NCI-H1694 treated with DMSO at 0.1 percent for 48 hours (cell line): ENCODE measurements at regions not wholly inside any gene's neighbourhood (a gene's known extent, or its start where the extent isn't known, plus 50 kb on each side); places are given as distances from the start of the nearest gene placed in this dataset.

ENCODE experiments used
- DNase-seq: peaks from one replicate; lab custom pipeline; 2025; lab: John Stamatoyannopoulos, UW

DNA sequence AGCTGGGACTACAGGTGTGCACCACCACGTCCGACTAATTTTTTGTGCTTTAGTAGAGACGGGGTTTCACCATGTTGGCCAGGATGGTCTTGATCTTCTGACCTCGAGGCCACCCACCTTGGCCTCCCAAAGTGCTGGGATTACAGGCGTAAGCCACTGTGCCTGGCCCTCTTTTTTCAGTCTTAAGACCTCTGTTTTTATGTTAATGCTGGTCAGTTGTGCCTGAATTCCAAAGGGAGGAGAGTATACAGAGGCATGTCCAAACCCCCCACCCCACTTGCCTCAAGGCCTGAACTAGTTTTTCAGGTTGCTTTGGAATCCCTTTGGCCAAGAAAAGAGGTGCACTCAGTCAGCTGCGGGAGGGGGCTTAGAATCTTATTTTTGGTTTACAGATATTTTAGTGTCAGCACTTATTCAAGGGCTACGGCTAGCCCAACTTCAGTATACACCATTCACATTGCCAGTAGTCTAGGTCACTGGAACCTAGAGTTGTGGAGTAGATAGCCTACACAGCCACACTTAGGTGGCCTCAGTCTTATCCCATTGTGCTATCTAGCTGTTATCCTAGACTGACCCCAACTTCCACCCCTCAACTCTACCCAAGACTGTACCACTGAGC, 128.0 kb upstream of the TPM1 start:
- no peak for DNase-seq

- no peak for DNase-seq
Measured at GRCh38 chr15:62920682-62921502, 121.7 kb upstream of the TPM1 start.

DNA sequence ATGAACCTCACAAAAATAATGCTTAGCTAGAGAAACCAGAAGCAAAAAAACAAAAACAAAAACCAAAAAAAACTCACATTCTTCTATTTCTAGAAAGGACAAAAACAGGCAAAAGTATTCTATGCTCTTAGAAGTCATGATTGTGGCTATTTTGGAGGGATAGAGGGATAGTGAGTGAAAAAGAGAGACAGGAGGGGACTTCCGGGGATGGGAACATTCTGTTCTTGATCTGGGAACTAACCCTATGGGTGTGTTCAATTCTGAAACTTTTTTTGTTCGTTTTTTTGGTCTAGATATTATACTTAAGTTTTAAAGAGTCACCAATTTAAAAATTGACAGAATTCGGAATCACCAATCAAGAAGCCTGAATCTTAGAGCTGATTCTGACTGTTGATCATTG, 120.0 kb upstream of the TPM1 start:
- DNase-seq: no peak

GRCh38 chr15:62925875-62926274, 116.7 kb upstream of the TPM1 start:
- DNase-seq: no peak

DNA sequence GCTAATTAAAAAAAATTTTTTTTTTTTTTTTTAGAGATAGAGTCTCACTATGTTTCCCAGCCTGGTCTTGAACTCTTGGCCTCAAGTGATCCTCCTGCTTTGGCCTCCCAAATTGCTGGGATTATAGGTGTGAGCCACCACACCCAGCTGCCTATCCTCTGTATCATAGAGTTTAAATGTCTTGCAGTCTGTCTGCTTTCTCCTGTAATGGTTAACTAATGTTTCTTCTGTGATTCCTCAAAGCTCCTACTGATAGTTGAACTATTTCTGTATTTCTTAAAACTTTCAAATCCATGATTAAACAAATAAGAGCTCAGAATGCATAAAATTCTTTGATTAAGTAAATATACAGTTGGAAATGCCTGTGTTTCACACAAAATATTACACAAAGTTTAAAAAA, 115.4 kb upstream of the TPM1 start:
- DNase-seq: no peak

DNA sequence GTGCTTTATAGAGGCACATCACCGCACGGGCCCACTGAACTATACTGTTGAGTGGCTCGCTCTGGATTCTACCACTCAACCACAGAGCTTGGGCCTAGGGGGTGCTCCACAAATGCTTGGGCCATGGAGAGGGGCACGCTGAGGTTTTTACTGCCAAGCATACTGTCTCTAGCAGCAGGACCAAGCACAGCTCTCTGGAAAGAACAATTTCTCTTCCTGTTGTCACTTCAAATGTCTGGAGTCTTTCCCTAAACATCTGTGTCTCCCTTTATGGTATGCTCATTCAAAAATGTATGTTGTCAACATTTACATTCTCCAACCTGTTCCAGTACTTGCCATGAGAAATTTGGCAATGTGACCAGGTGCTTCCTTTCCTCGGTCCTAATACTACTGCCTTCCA, 114.7 kb upstream of the TPM1 start:
- DNase-seq: no peak

DNA sequence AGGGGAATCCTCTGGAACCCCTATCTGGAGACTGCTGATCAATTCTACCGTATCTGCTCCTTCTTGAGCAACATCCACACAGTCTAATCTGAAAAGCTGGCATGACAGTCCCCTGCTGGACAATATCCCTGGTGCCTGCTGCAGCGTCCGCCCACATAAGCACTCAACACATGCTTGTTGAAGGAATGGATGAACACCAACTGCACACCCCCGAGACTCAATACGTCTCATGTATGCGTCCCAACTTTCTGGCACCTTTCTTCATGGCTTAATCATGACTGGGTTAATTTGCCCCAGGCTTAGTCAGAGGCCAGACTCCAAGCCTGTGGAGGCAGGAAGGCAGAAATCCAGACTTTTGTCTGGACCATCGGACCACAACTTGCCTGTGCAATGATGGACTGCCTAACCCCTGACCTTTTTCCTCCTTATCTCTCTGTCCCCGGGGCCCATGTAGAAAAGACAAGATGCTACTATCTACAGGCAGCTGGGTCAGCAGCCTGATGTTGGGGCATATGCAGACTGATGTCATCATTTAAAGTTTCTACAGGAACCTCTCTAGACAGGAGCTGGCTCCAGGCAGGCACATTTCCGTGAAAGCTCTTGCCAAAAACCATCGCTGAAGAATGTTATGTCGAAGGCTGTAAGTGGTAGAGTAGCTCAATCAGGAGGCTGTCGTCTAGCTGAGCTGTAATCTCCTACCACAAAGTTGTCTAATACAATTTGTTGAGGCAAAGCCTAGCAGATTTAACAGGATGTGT, 114.1 kb upstream of the TPM1 start:
- DNase-seq: no peak

DNA sequence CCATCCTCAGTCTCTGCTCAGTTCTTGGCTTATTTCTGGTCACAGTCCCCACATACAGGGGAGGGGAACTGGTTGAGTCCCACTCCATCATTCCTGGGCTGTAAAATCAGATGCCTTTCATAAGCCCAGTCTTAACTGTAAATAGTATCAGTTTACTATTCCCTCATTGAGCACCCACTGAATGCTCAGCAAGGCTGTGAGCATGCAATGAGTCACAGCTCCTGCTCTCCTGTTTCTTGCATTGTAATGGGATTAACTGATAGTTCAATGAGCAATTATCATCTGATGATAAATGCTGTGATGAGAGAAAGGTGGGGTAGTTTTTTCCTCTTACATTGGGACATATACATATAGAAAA, 113.6 kb upstream of the TPM1 start:
- no peak for DNase-seq

DNA sequence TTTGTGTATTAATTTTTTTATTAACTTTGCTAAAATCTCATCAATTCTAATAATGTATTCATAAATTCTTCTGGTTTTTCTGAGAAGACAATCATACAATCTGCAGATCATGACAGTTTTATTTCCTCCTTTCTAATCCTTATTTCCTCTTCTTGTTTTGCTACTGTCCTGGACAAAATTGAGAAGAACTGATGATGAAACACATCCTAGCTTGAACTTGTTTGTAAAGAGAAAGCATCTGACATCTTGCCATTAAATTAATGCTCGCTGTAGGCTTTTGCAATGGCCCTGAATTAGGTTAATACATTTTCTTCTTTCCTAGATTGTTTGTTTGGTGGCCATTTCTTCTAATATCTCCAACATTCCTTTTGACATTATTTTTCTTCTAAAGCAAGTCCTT, 110.9 kb upstream of the TPM1 start:
- no peak for DNase-seq

DNA sequence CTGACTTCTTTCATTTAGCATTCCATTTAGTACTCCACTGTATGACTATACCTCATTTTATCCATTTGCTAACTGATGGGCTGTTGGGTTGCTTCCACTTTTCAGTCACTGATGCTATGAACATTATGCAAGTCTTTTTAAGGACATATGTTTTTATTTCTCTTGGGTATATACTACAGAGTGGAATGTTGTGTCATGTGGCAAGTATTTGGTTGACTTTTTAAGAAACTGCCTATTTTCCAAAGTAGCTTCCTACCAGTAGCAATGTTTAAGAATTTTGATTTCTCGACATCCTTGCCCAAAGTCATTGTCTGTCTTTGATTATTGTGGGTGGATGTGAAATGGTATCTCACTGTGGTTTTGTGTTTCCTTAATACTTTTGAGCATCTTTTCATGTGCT, 110.1 kb upstream of the TPM1 start:
- DNase-seq: no peak

- no peak for DNase-seq
Measured at GRCh38 chr15:62933386-62933785, 109.2 kb upstream of the TPM1 start.

GRCh38 chr15:62934236-62934971, 108.1 kb upstream of the TPM1 start:
- DNase-seq: no peak

DNA sequence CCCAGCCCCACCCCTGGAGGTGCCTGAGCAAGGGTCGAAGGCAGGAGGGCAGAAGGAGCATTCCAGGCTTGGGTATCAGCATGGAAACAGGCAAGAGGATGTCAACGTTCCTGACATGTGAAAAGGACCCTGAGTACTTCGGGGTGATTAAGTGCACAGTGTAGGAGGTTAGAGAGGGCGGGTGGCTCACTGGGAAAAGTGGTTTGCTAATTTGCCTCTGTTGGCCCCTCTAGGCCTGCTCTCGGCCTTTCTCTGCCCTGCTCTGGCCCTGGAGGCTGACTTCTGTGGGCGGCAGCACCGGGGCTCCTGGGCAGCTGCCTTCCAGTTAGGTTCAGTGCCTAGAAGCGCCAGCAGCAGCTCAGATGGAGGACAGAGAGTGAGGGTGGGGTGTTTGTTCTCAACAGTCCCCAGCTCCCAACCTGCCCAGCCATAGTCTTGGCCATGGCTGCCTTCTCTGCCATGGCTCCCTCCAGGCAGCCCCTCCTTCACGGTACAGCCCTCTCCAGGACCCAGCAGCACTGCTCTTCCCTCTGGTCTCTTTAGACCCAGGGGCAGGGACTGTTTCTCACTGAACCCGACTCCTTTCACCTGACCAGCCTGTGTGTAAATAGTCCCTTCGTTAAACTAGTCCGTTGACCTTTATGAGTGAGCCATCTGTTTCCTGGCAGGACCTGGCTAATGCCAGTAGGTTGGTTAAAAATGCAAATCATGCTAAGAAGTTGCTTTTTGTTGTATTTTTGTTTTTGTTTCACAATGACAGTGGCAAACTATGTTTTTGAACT, 107.1 kb upstream of the TPM1 start:
- no peak for DNase-seq

DNA sequence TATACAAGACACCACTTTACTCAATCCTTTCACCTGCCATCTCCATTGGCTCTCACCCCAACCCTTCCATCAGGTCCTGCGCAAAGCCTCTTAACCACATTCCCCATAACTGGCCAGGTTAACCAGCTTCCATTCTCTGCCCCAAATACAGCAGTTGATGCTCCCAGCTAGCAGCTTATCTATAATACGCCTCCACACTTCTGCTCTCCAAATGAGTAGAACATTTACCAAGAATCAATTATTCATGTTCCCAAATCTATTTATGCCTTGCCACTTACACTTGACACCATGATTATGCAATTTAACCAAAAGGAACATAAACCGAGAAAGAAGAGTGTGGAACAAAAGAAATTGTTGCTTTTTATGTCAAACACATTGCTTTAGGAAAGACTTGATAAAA, 103.7 kb upstream of the TPM1 start:
- no peak for DNase-seq

- DNase-seq: no peak
Measured at GRCh38 chr15:62940093-62940754, 102.3 kb upstream of the TPM1 start.

DNA sequence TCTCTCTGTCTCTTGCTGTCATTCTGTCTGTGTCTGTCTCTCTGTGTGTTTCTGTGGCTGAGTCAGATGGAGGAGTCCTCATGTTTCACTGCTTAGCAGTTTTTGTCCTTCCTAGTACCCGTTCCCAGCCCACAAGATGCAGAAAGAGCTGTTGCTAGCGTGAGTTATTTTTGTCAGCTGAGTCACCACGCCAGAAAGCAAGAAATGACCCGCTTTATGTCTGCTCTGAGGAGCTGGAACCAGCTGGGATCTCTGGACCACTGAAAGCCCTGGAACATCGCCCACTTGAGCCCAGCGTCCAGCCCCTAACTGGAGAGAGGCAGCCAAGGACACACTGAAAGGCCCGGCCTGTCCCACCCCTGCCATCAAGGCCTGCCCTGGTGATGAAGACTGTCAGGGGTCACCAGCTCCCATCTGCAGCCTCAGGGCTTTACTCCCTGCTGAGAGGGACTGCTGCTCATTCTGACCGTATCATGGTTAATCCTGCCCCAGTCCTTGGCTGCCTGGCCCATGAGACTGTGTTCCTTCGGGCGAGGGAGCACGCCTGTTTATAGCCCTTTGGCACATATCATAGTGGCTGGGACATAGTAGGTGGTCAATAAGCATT, 101.7 kb upstream of the TPM1 start:
- no peak for DNase-seq

GRCh38 chr15:62941699-62942098, 100.8 kb upstream of the TPM1 start:
- no peak for DNase-seq

DNA sequence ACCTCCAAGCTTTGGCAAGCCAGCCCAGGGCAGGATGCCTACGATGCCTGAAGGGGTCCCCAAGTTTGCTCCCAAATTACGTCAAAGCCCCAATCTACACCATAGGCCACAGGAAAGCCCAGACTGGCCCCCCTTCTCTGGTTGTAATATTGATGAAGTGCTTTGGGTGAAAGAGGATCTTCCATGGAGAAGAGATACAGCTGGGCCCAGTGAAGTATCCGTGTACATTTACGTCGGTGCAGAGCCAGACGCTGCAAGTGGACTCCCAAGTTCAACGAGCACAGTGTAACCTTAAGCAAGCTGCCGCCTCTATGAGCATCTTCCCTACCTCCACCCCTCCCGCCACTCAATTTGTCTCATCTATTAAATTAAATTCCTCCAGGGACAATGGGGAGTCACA, 100.1 kb upstream of the TPM1 start:
- no peak for DNase-seq

- no peak for DNase-seq
Measured at GRCh38 chr15:62945063-62945462, 97.5 kb upstream of the TPM1 start.

DNA sequence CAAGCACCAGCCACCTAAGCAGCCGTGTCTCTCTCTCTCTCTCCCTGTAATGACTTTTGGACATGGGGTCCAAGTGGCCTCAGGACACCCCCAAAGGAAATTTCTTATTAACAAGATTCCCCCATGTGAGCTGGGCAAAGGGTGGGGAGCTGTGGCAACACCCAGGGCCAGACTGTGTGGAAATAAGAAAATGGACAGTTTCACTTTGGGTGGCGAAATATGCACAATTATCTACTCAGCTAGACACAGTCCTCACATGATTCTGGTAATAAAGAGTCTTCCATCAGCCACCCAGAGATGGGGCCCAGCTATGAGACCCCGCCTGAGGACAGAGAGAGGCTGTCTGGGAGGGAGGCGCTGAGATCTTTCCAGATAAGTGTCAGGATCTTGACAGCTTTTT, 96.8 kb upstream of the TPM1 start:
- no peak for DNase-seq

GRCh38 chr15:62946940-62947339, 95.6 kb upstream of the TPM1 start:
- no peak for DNase-seq
